ENCODE measurements at regions not wholly inside any gene's neighbourhood (a gene's known extent, or its start where the extent isn't known, plus 50 kb on each side); places are given as distances from the start of the nearest gene placed in this dataset.

- TF ChIP-seq CTCF (IDR thresholded peaks at IDR 0.05) (no peak), EP300 (IDR thresholded peaks at IDR 0.05) (no peak)
Measured at GRCh38 chr12:77555074-77555473, 275.6 kb upstream of the NAV3 start.
